AG20443 (cell line): ENCODE measurements at regions not wholly inside any gene's neighbourhood (a gene's known extent, or its start where the extent isn't known, plus 50 kb on each side); places are given as distances from the start of the nearest gene placed in this dataset.
"Not testable (repeated sequence)": the region's sequence is repeated elsewhere in the genome, so short reads cannot be mapped to it uniquely, and the experiment has no call there.

Experiments
- DNase-seq: peaks from one replicate; pipeline ENCODE4 v3.0.0; 2012; ENCODE audit warnings: low spot score, mixed read lengths

GRCh38 chr2:212871597-212871996, 279.8 kb downstream of the IKZF2 start:
- no peak for DNase-seq

GRCh38 chr2:212864186-212864585, 287.2 kb downstream of the IKZF2 start:
- DNase-seq, result no peak

- DNase-seq, result no peak
Observed at GRCh38 chr2:212863185-212863588, 288.2 kb downstream of the IKZF2 start.

- DNase-seq, result peak; percentile 12
Observed at GRCh38 chr2:212858496-212858895, 292.9 kb downstream of the IKZF2 start.

- no peak for DNase-seq
Observed at GRCh38 chr2:212854771-212855170, 296.6 kb downstream of the IKZF2 start.

- DNase-seq, result no peak
Observed at GRCh38 chr2:212854116-212854515, 297.3 kb downstream of the IKZF2 start.

- peak; percentile 39 for DNase-seq
Observed at GRCh38 chr2:212845941-212846340, 305.5 kb downstream of the IKZF2 start.

GRCh38 chr2:212843409-212844199, 305.0 kb upstream of the ERBB4 start:
- DNase-seq, result peak; percentile 40

GRCh38 chr2:212842544-212843185, 304.1 kb upstream of the ERBB4 start:
- peak; percentile 30 for DNase-seq

- DNase-seq, result no peak
Observed at GRCh38 chr2:212841460-212841859, 302.9 kb upstream of the ERBB4 start.

- DNase-seq, result no peak
Observed at GRCh38 chr2:212832211-212833195, 293.9 kb upstream of the ERBB4 start.

- DNase-seq, result no peak
Observed at GRCh38 chr2:212831671-212832199, 293.1 kb upstream of the ERBB4 start.

- DNase-seq, result no peak
Observed at GRCh38 chr2:212816267-212816666, 277.7 kb upstream of the ERBB4 start.

- no peak for DNase-seq
Observed at GRCh38 chr2:212815453-212815852, 276.9 kb upstream of the ERBB4 start.

GRCh38 chr2:212814941-212815340, 276.3 kb upstream of the ERBB4 start:
- DNase-seq, result no peak

GRCh38 chr2:212811921-212812320, 273.3 kb upstream of the ERBB4 start:
- DNase-seq, result no peak

- peak; percentile 25 for DNase-seq
Observed at GRCh38 chr2:212811036-212811805, 272.6 kb upstream of the ERBB4 start.

- DNase-seq, result no peak
Observed at GRCh38 chr2:212797484-212798205, 259.0 kb upstream of the ERBB4 start.

GRCh38 chr2:212794471-212794870, 255.9 kb upstream of the ERBB4 start:
- no peak for DNase-seq

- no peak for DNase-seq
Observed at GRCh38 chr2:212791569-212791968, 253.0 kb upstream of the ERBB4 start.

GRCh38 chr2:212786088-212786487, 247.5 kb upstream of the ERBB4 start:
- not testable (repeated sequence) for DNase-seq
